GM12892 (cell line): ENCODE measurements at regions not wholly inside any gene's neighbourhood (a gene's known extent, or its start where the extent isn't known, plus 50 kb on each side); places are given as distances from the start of the nearest gene placed in this dataset.

Experiments used
- POLR2AphosphoS5 ChIP-seq: IDR thresholded peaks from 2 replicates; pipeline ENCODE4 v1.6.1; 2011; ENCODE audit warnings: low read depth, low read length, control low read depth
- TAF1 ChIP-seq: IDR thresholded peaks from 2 replicates; pipeline ENCODE4 v1.6.1; 2011; ENCODE audit warnings: low read depth, mild to moderate bottlenecking, control low read depth, low read length, borderline replicate concordance

DNA sequence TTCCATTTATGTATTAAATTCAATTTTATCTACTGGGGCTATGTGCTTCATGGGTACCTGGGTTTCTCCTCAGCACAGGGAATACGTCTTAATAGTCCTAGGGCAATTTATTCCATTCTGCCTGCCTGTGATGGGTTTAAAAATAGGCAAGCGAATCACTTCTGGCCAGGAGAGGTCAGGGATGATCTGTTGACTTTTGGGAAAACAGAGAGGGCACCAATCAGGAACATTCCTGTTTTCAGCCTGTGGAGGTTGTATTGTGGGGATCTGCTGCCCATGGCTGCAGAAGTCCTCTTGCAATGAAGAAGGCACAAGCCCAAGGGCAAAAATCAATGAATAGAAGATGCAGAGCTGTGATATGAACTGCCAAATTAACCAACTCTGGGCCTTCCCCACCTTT lies 303.1 kb downstream of the CTH start:
- no peak for TF ChIP-seq TAF1
- TF ChIP-seq POLR2AphosphoS5 = no peak
